ENCODE measurements at regions not wholly inside any gene's neighbourhood (a gene's known extent, or its start where the extent isn't known, plus 50 kb on each side); places are given as distances from the start of the nearest gene placed in this dataset.
A peak's percentile ranks its signal among the peaks of the same experiment; 100 is the strongest.

GRCh38 chr12:105759149-105759548, 379.6 kb downstream of the NUAK1 start:
- no peak for DNase-seq

GRCh38 chr12:105761075-105761474, 377.7 kb downstream of the NUAK1 start:
- DNase-seq: no peak

GRCh38 chr12:105764216-105764835, 374.4 kb downstream of the NUAK1 start:
- no peak for DNase-seq

GRCh38 chr12:105765053-105766014, 373.4 kb downstream of the NUAK1 start:
- DNase-seq: no peak

- DNase-seq: no peak
These were observed 372.7 kb downstream of the NUAK1 start for GRCh38 chr12:105766029-105766428.

- DNase-seq: no peak
These were observed 369.3 kb downstream of the NUAK1 start for GRCh38 chr12:105769486-105769885.

- no peak for DNase-seq
These were observed 365.3 kb downstream of the NUAK1 start for GRCh38 chr12:105773471-105773870.

GRCh38 chr12:105774037-105774436, 364.7 kb downstream of the NUAK1 start:
- no peak for DNase-seq

- no peak for DNase-seq
These were observed 363.4 kb downstream of the NUAK1 start for GRCh38 chr12:105775343-105775742.

GRCh38 chr12:105783983-105784947, 354.5 kb downstream of the NUAK1 start:
- DNase-seq: no peak

GRCh38 chr12:105793421-105793820, 345.3 kb downstream of the NUAK1 start:
- no peak for DNase-seq

- no peak for DNase-seq
These were observed 340.4 kb downstream of the NUAK1 start for GRCh38 chr12:105798256-105798845.

- no peak for DNase-seq
These were observed 339.7 kb downstream of the NUAK1 start for GRCh38 chr12:105799103-105799502.

- no peak for DNase-seq
These were observed 337.4 kb downstream of the NUAK1 start for GRCh38 chr12:105801351-105801750.

- DNase-seq: no peak
These were observed 335.5 kb downstream of the NUAK1 start for GRCh38 chr12:105803292-105803691.

GRCh38 chr12:105804591-105805265, 334.0 kb downstream of the NUAK1 start:
- no peak for DNase-seq

- no peak for DNase-seq
These were observed 332.9 kb downstream of the NUAK1 start for GRCh38 chr12:105805730-105806399.

GRCh38 chr12:105806400-105806770, 332.4 kb downstream of the NUAK1 start:
- DNase-seq: no peak

GRCh38 chr12:105812366-105812765, 326.4 kb downstream of the NUAK1 start:
- DNase-seq: no peak

GRCh38 chr12:105813201-105813600, 325.6 kb downstream of the NUAK1 start:
- no peak for DNase-seq

GRCh38 chr12:105814283-105814682, 324.5 kb downstream of the NUAK1 start:
- DNase-seq: peak; percentile 97

Measured in NCI-H748 treated with DMSO at 0.1 percent for 48 hours (cell line).